ENCODE measurements at regions not wholly inside any gene's neighbourhood (a gene's known extent, or its start where the extent isn't known, plus 50 kb on each side); places are given as distances from the start of the nearest gene placed in this dataset.

DNA sequence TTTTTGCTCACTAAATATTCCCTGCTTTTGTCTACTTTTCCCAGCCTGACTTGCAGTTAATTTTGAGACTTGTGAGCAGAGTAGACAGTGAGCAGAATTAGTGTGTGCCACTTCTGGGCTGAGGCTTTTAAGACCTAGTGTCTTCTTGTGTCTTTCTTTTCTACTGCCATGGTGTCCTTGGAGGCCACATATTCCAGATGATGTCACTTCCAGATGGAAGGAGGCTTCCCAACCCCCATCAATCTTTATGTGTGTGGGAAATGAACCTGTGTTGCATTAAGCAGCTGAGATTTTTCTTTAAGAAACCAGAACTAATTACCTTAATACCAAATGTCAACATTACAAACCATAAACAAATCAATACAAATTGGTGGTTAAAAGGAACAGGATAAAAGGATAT lies 774.7 kb upstream of the ROBO1 start:
- Histone ChIP-seq H3K27me3 (ENCODE audit: control insufficient read depth, insufficient read depth) (no peaks in the 10 kb centered on the region), H3K4me1 (ENCODE audit: control insufficient read depth, insufficient read depth, low read length) (no peaks in the 10 kb centered on the region), H3K27ac (ENCODE audit: low read length) (no peak overlapping the region), H3K4me3 (ENCODE audit: low read length) (no peak overlapping the region), H3K9me3 (ENCODE audit: control insufficient read depth, low read length) (no peaks in the 10 kb centered on the region)
- DNase-seq (no peak), ATAC-seq (no peak)
- intact Hi-C loops (cut with DNase I), result no loop called here

DNA sequence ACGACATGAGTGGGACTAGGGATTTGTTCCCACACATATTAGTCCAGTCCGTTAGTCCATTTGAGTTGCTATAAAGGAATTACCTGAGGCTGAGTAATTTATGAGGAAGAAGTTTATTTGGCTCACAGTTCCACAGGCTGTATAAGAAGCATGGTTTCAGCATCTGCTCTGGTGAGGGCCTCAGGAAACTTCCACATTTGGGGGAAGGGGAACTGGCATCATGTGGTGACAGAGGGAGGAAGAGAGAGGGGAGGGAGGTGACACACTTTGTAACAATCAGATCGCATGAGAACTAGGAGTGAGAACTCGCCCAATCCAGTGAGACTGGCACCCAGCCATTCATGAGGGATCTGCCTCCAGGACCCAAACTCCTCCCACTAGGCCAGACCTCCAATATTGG lies 769.9 kb upstream of the ROBO1 start:
- Histone ChIP-seq H3K4me3 (ENCODE audit: low read length) (no peak overlapping the region), H3K27ac (ENCODE audit: low read length) (no peak overlapping the region), H3K4me1 (ENCODE audit: control insufficient read depth, insufficient read depth, low read length) (no peaks in the 10 kb centered on the region), H3K27me3 (ENCODE audit: control insufficient read depth, insufficient read depth) (no peaks in the 10 kb centered on the region), H3K9me3 (ENCODE audit: control insufficient read depth, low read length) (no peaks in the 10 kb centered on the region)
- intact Hi-C loops (cut with DNase I), result no loop called here
- ATAC-seq, result no peak
- WGBS, result 79% methylated on average over 4 of the region's 4 CpGs
- DNase-seq, result no peak

DNA sequence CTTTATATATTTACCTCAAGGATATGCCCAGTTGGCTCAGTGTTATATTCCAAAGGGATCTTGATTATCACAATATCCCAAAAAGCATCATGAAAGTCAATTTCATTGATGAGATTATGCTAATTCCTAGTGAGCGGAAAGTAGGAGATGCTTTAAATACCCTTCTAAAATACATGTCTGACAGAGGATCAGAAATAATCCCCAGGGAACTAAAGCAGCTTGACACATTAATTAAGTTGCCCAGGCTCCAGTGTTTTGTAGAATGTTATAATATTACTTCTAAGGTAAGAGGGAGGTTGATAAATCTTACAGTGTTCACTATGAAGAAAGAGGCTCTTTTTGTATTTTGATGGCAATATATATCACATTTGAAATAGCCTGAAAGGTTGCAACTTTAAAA lies 767.5 kb upstream of the ROBO1 start:
- DNase-seq (no peak), ATAC-seq (no peak)
- Histone ChIP-seq H3K27ac (ENCODE audit: low read length) (no peak overlapping the region), H3K4me1 (ENCODE audit: control insufficient read depth, insufficient read depth, low read length) (no peaks in the 10 kb centered on the region), H3K9me3 (ENCODE audit: control insufficient read depth, low read length) (no peaks in the 10 kb centered on the region), H3K27me3 (ENCODE audit: control insufficient read depth, insufficient read depth) (no peaks in the 10 kb centered on the region), H3K4me3 (ENCODE audit: low read length) (no peak overlapping the region)
- 89% methylated on average over 1 of the region's 1 CpG for WGBS
- intact Hi-C loops (cut with DNase I), result no loop called here

DNA sequence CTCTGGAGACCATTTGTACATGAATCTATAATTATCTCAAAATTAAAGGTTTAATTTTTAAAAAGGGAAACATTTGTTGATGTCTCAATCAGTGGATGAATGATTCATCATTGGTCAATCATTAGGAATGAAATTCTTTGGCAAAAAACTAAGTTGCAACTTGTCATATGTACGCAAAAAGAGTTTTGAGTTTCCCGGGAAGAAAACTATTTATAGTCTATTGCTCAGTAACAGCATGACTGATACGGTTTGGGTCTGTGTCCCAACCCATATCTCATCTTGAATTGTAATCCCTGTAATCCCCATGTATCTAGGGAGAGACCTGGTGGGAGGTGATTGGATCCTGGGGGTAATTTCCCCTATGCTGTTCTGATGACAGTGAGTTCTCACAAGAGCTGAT lies 765.8 kb upstream of the ROBO1 start:
- DNase-seq, result no peak
- intact Hi-C loops (cut with DNase I), result no loop called here
- no peak overlapping the region for H3K27ac ChIP-seq (ENCODE audit: low read length)

DNA sequence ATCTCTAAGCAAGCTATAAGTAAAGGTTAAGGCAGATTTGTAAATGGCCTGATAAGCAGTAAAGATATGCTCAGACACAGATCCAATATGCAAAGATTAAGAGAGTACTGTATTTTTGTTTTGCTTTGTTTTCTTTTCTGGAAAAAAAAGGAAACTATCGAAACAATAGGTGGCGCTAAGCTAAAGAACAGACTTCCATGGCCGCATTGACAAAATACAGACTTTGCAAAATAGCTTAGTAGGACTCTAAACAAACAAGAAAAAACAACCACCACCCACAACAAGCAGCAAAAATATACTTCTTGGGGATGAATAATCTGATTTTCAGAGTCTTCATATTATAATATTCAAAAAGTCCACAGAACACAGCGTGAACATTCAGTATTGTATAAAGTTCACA lies 758.4 kb upstream of the ROBO1 start:
- no peaks in the 10 kb centered on the region for H3K4me1 ChIP-seq (ENCODE audit: control insufficient read depth, insufficient read depth, low read length)
- H3K27ac ChIP-seq (ENCODE audit: low read length), result no peak overlapping the region
- no peaks in the 10 kb centered on the region for H3K9me3 ChIP-seq (ENCODE audit: control insufficient read depth, low read length)
- no peak overlapping the region for H3K4me3 ChIP-seq (ENCODE audit: low read length)
- ATAC-seq (no peak), DNase-seq (no peak)
- no peaks in the 10 kb centered on the region for H3K27me3 ChIP-seq (ENCODE audit: control insufficient read depth, insufficient read depth)
- WGBS, result 70% methylated on average over 4 of the region's 4 CpGs
- intact Hi-C loops (cut with DNase I), result no loop called here

More for the DNA sequence above, 765.8 kb upstream of the ROBO1 start:
- no peak overlapping the region for H3K4me3 ChIP-seq (ENCODE audit: low read length)
- WGBS, result 70% methylated on average over 3 of the region's 3 CpGs
- no peaks in the 10 kb centered on the region for H3K27me3 ChIP-seq (ENCODE audit: control insufficient read depth, insufficient read depth)
- no peaks in the 10 kb centered on the region for H3K9me3 ChIP-seq (ENCODE audit: control insufficient read depth, low read length)
- ATAC-seq, result no peak
- H3K4me1 ChIP-seq (ENCODE audit: control insufficient read depth, insufficient read depth, low read length), result no peaks in the 10 kb centered on the region

DNA sequence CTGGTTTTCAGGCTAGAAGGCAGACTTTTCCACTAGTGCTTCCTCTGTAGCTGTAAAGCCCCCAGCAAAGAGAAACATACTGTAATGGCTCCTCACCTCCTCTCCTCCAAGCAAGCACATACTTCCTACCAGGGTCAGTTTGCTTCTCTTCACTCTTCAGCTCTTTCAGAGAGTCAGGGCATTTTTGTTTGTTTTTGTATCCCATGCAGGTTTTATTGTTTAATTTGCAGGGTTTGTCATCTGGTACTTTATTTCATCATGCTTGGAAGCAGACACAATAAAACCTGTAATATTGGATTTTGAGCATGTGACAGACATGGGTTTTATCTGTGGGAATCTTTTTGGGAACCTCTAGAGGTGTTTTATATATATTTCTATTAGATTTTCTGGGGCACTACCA lies 753.3 kb upstream of the ROBO1 start:
- H3K9me3 ChIP-seq (ENCODE audit: control insufficient read depth, low read length), result no peaks in the 10 kb centered on the region
- intact Hi-C loops (cut with DNase I), result no loop called here
- H3K4me1 ChIP-seq (ENCODE audit: control insufficient read depth, insufficient read depth, low read length), result no peaks in the 10 kb centered on the region
- DNase-seq (no peak), ATAC-seq (no peak)
- H3K4me3 ChIP-seq (ENCODE audit: low read length), result no peak overlapping the region
- no peaks in the 10 kb centered on the region for H3K27me3 ChIP-seq (ENCODE audit: control insufficient read depth, insufficient read depth)
- H3K27ac ChIP-seq (ENCODE audit: low read length), result no peak overlapping the region

DNA sequence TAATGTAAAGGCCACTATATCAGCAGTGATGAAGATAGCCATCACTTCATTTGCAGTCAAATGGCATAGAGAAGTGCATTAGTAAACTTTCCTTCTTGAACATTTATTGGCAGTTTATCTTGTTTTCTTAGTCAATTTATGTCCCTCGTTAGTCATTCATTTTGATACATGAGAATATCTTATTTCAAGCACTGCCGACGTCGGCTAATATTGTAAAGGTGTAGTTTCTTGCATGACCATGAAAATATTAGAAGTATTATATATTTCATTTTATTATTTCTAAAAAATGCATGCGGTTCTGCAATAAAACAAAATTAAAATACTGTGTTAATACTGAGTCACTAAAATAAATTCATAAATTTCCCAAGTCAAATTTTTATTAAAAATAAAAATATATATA lies 751.6 kb upstream of the ROBO1 start:
- intact Hi-C loops (cut with DNase I), result no loop called here
- Histone ChIP-seq H3K4me3 (ENCODE audit: low read length) (no peak overlapping the region), H3K4me1 (ENCODE audit: control insufficient read depth, insufficient read depth, low read length) (no peaks in the 10 kb centered on the region), H3K27me3 (ENCODE audit: control insufficient read depth, insufficient read depth) (no peaks in the 10 kb centered on the region), H3K9me3 (ENCODE audit: control insufficient read depth, low read length) (no peaks in the 10 kb centered on the region), H3K27ac (ENCODE audit: low read length) (no peak overlapping the region)
- DNase-seq, result no peak
- 90% methylated on average over 5 of the region's 5 CpGs for WGBS
- no peak for ATAC-seq

DNA sequence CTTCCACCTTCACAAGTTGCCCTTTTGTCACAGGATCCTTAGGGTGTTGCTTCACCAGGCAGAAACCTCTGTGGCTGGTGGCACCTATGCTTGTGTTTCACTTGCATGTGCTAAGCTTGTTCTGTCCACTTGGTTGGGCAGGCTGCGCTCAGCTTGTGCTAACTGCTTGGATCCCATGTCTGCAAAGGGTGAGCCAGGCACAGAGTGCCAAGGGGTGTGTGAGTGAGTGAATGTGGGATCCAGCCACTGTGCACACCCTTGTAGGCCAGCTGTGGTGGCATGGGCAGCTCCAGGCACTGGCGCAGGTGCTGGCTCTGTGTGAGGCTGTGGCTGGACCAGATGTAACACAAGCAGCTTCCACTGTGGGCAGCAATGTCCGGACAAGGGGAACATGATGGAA lies 728.7 kb upstream of the ROBO1 start:
- intact Hi-C loops (cut with DNase I), result no loop called here
- ATAC-seq, result no peak

DNA sequence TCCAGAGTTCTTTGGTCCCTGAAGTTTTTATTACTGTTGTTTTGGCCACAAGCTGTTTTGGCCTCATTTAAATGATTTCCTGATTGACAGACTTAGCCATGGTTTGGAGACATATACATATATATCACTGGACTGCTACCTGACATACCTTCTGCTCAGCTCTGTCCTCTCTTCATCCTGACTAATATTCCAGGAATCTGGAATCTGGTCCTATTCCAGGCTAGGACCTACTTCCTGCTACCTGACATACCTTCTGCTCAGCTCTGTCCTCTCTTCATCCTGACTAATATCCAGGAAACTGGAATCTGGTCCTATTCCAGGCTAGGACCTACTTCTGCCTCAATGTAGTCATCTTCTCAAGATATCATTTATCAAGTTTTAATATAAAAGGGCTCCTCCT lies 724.4 kb upstream of the ROBO1 start:
- DNase-seq, result no peak
- no peak overlapping the region for H3K27ac ChIP-seq (ENCODE audit: low read length)
- no peak for ATAC-seq
- H3K9me3 ChIP-seq (ENCODE audit: control insufficient read depth, low read length), result no peaks in the 10 kb centered on the region
- intact Hi-C loops (cut with DNase I), result no loop called here
- no peaks in the 10 kb centered on the region for H3K27me3 ChIP-seq (ENCODE audit: control insufficient read depth, insufficient read depth)
- no peak overlapping the region for H3K4me3 ChIP-seq (ENCODE audit: low read length)
- H3K4me1 ChIP-seq (ENCODE audit: control insufficient read depth, insufficient read depth, low read length), result no peaks in the 10 kb centered on the region

More for the DNA sequence above, 728.7 kb upstream of the ROBO1 start:
- 87% methylated on average over 3 of the region's 3 CpGs for WGBS
- Histone ChIP-seq H3K27ac (ENCODE audit: low read length) (no peak overlapping the region), H3K4me1 (ENCODE audit: control insufficient read depth, insufficient read depth, low read length) (no peaks in the 10 kb centered on the region), H3K27me3 (ENCODE audit: control insufficient read depth, insufficient read depth) (no peaks in the 10 kb centered on the region), H3K4me3 (ENCODE audit: low read length) (no peak overlapping the region), H3K9me3 (ENCODE audit: control insufficient read depth, low read length) (no peaks in the 10 kb centered on the region)
- DNase-seq, result no peak

DNA sequence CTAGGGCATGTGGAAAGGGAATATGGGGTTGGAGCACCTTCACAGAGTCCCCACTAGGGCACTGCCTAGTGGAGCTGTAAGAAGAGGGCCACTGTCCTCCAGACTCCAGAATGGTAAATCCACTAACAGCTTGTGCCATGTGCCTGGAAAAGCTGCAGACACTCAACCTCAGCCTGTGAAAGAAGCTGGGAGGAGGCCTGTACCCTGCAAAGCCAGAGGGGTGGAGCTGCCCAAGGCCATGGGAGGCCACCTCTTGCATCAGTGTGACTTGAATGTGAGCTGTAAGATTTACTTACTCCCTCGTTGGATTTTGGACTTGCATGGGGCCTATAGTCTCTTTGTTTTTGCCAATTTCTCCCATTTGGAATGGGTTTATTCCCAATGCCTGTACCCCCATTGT lies 705.2 kb upstream of the ROBO1 start:
- ATAC-seq (no peak), DNase-seq (no peak)
- H3K4me3 ChIP-seq (ENCODE audit: low read length), result no peak overlapping the region
- intact Hi-C loops (cut with DNase I), result no loop called here
- H3K27ac ChIP-seq (ENCODE audit: low read length), result no peak overlapping the region
- H3K4me1 ChIP-seq (ENCODE audit: control insufficient read depth, insufficient read depth, low read length), result no peaks in the 10 kb centered on the region
- 65% methylated on average over 1 of the region's 1 CpG for WGBS
- H3K9me3 ChIP-seq (ENCODE audit: control insufficient read depth, low read length), result no peaks in the 10 kb centered on the region
- H3K27me3 ChIP-seq (ENCODE audit: control insufficient read depth, insufficient read depth), result no peaks in the 10 kb centered on the region

DNA sequence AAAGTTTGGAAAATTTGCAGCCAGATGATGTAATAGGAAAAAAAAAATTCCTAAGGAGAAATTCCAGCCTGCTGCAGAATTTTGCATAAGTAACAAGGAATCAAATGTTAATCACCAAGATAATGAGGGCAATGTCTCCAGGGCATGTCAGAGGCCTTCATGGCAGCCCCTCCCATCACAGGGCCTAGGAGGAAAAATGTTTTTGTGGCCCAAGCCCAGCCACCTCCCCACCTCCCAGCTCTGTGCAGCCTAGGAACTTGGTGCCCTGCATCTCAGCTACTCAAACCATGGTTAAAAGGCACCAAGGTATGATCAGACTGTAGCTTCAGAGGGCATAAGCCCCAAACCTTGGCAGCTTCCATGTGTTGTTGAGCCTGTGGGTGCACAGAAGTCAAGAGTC lies 704.7 kb upstream of the ROBO1 start:
- no peaks in the 10 kb centered on the region for H3K9me3 ChIP-seq (ENCODE audit: control insufficient read depth, low read length)
- H3K27ac ChIP-seq (ENCODE audit: low read length), result no peak overlapping the region
- ATAC-seq (no peak), DNase-seq (no peak)
- no peaks in the 10 kb centered on the region for H3K27me3 ChIP-seq (ENCODE audit: control insufficient read depth, insufficient read depth)
- H3K4me3 ChIP-seq (ENCODE audit: low read length), result no peak overlapping the region
- intact Hi-C loops (cut with DNase I), result no loop called here
- H3K4me1 ChIP-seq (ENCODE audit: control insufficient read depth, insufficient read depth, low read length), result no peaks in the 10 kb centered on the region

DNA sequence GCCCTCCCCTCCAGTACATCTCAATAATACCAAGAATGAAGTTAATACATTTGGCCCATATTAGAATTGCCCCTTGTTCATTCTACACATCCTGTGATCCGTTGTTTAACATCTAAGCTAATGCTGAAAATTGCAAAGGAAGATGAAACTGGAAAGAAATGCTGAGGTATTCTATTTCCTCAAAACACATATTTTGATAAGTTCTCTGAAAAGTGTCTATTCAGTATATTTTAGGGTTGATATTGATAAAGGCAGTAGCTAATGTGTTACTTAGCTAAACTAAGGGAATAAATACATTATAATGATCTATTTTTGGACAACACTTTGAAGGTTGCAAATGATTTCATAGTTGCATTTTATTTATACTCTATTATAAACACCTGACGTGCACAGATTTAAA lies 702.6 kb upstream of the ROBO1 start:
- intact Hi-C loops (cut with DNase I), result no loop called here
- no peak overlapping the region for H3K27ac ChIP-seq (ENCODE audit: low read length)
- no peak for ATAC-seq

More for the DNA sequence above, 702.6 kb upstream of the ROBO1 start:
- Histone ChIP-seq H3K9me3 (ENCODE audit: control insufficient read depth, low read length) (no peaks in the 10 kb centered on the region), H3K4me3 (ENCODE audit: low read length) (no peak overlapping the region), H3K4me1 (ENCODE audit: control insufficient read depth, insufficient read depth, low read length) (no peaks in the 10 kb centered on the region), H3K27me3 (ENCODE audit: control insufficient read depth, insufficient read depth) (no peaks in the 10 kb centered on the region)
- no peak for DNase-seq
- 58% methylated on average over 2 of the region's 2 CpGs for WGBS

Measured in right cardiac atrium (tissue), 5 donors.